Esophagus squamous epithelium (tissue), 5 donors: ENCODE measurements at regions not wholly inside any gene's neighbourhood (a gene's known extent, or its start where the extent isn't known, plus 50 kb on each side); places are given as distances from the start of the nearest gene placed in this dataset.
"Not testable (repeated sequence)": the region's sequence is repeated elsewhere in the genome, so short reads cannot be mapped to it uniquely, and the experiment has no call there.

ENCODE experiments used
- DNase-seq: peaks from one replicate; lab custom pipeline; 2025; lab: John Stamatoyannopoulos, UW
- H3K27ac ChIP-seq, 4 donors: fragments of 200-600 bp; sonication (generic); one replicate each; pipeline ENCODE4 v1.5.1; 2016 to 2019; ENCODE audit warnings: mild to moderate bottlenecking in 1 of 4
- H3K27me3 ChIP-seq, 4 donors: fragments of 200-600 bp; sonication (generic); 1 replicate in 3 of 4; 2 replicates in 1 of 4; pipeline versions ENCODE4 v1.5.1 to v1.6.0; 2017 to 2021; ENCODE audit warnings: antibody characterized with exemption in 1 of 4
- H3K36me3 ChIP-seq, 3 donors: fragments of 200-600 bp; sonication (generic); one replicate each; pipeline ENCODE4 v1.5.1; 2016 to 2019
- H3K4me1 ChIP-seq, 3 donors: fragments of 200-600 bp; sonication (generic); one replicate each; pipeline ENCODE4 v1.5.1; 2017 to 2019
- H3K4me3 ChIP-seq, 4 donors: fragments of 200-600 bp; sonication (generic); 1 replicate in 3 of 4; 2 replicates in 1 of 4; pipeline ENCODE4 v1.5.1; 2016 to 2019; ENCODE audit warnings: mild to moderate bottlenecking in 2 of 4, moderate library complexity in 1 of 4
- H3K9me3 ChIP-seq, 3 donors: fragments of 200-600 bp; sonication (generic); one replicate each; pipeline ENCODE4 v1.5.1; 2016 to 2019
- CTCF ChIP-seq, 6 experiments: fragments of 450-650 bp in 4 of 6; fragments of 200-600 bp in 2 of 6; sonication (generic) in 2 of 6; IDR thresholded peaks; one replicate each; pipeline ENCODE4 v1.5.1; 2016 to 2019; ENCODE audit warnings: antibody characterized with exemption in 6 of 6, mild to moderate bottlenecking in 4 of 6, moderate library complexity in 4 of 6
- POLR2A ChIP-seq, 4 donors: fragments of 450-650 bp; IDR thresholded peaks; one replicate each; pipeline ENCODE4 v1.6.1; 2017; ENCODE audit warnings: antibody characterized with exemption in 4 of 4, mild to moderate bottlenecking in 4 of 4, moderate library complexity in 3 of 4
- WGBS, 2 donors: methylation state at CpG; one replicate each; pipeline ENCODE4 v1.1.5; 2018; 5-methylcytosine and 5-hydroxymethylcytosine counted together
- intact Hi-C: fragments of 100-400 bp; cut with DNase I; formaldehyde crosslinking; loops from one replicate; pipeline ENCODE4 v1.15.0; 2022
- donor health status: DM: yes; HTN: yes; CAD: no.

- Histone ChIP-seq H3K27ac (no peak overlapping the region), H3K4me3 (no peak overlapping the region), H3K36me3 (no peaks in the 10 kb centered on the region), H3K4me1 (no peaks in the 10 kb centered on the region), H3K9me3 (no peaks in the 10 kb centered on the region), H3K27me3 (no peaks in the 10 kb centered on the region)
- no peak for DNase-seq
- TF ChIP-seq POLR2A (IDR thresholded peaks at IDR 0.05) = no peak
- TF ChIP-seq CTCF (IDR thresholded peaks at IDR 0.05) = no peak
- 82 to 85% methylated on average over 1 of the region's 1 CpG for WGBS, 2 donors
- intact Hi-C loops = no loop called here
These were observed 664.2 kb downstream of the TDRD15 start for GRCh38 chr2:21787941-21788340.

- DNase-seq, H3K4me3 ChIP-seq, H3K9me3 ChIP-seq, H3K4me1 ChIP-seq, H3K27ac ChIP-seq, H3K36me3 ChIP-seq, intact Hi-C loops, H3K27me3 ChIP-seq: not testable (repeated sequence)
- WGBS, 2 donors = 49 to 63% methylated on average over 6 of the region's 6 CpGs
These were observed 666.5 kb downstream of the TDRD15 start for GRCh38 chr2:21790311-21790710.

DNA sequence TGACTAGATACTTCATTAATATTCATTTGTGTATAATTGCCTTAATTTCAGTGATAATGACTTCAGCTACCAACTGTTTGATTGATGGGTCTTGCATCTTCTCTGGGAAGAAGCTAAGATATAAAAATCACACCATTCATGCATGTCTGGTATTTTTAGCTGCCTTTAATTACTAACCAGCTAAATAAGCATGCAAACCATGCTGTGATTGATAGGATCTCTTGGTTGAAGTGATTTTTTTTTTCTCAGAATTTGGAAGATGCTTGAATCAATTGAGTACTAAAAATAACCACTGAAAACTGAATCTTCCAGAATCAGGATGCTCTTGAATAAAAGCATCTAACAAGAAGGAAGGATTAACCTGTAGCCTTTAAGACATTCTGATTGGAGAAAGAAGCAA, 668.8 kb downstream of the TDRD15 start:
- Histone ChIP-seq H3K36me3 (no peaks in the 10 kb centered on the region), H3K4me1 (no peaks in the 10 kb centered on the region), H3K27ac (no peak overlapping the region), H3K9me3 (no peaks in the 10 kb centered on the region), H3K27me3 (no peaks in the 10 kb centered on the region), H3K4me3 (no peak overlapping the region)
- TF ChIP-seq CTCF (IDR thresholded peaks at IDR 0.05) (no peak), POLR2A (IDR thresholded peaks at IDR 0.05) (no peak)
- intact Hi-C loops = no loop called here
- no peak for DNase-seq

DNA sequence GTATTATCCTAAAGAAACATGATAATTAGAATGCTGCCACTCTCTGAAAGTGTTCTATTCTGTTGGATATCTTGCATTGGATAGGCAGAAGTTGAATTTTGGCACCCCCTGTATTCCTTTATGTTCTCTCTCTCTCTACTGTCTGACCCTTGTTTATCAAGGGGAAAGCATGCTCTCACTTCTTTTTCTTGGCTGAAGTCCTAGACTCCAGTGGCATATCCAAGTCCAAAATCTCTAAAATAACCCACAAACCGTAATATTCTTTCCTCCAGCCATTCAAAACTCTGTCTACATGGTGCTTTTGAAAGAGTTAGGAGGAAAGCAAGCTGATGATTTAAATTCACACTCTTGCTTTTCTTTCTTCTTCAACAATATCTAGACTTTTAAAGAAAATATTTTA, 669.7 kb downstream of the TDRD15 start:
- Histone ChIP-seq H3K27me3 (no peaks in the 10 kb centered on the region), H3K4me1 (no peaks in the 10 kb centered on the region), H3K27ac (no peak overlapping the region), H3K4me3 (no peak overlapping the region), H3K36me3 (no peaks in the 10 kb centered on the region), H3K9me3 (no peaks in the 10 kb centered on the region)
- TF ChIP-seq POLR2A (IDR thresholded peaks at IDR 0.05) (no peak), CTCF (IDR thresholded peaks at IDR 0.05) (no peak)
- no peak for DNase-seq
- 11 to 19% methylated on average over 1 of the region's 1 CpG for WGBS, 2 donors
- intact Hi-C loops = no loop called here

- Histone ChIP-seq H3K9me3 (no peaks in the 10 kb centered on the region), H3K4me1 (no peaks in the 10 kb centered on the region), H3K36me3 (no peaks in the 10 kb centered on the region), H3K27ac (no peak overlapping the region), H3K4me3 (no peak overlapping the region), H3K27me3 (no peaks in the 10 kb centered on the region)
- no peak for DNase-seq
- intact Hi-C loops = no loop called here
- TF ChIP-seq POLR2A (IDR thresholded peaks at IDR 0.05) = no peak
- no peak for TF ChIP-seq CTCF (IDR thresholded peaks at IDR 0.05)
- 66 to 77% methylated on average over 2 of the region's 2 CpGs for WGBS, 2 donors
These were observed 670.8 kb downstream of the TDRD15 start for GRCh38 chr2:21794611-21795010.

DNA sequence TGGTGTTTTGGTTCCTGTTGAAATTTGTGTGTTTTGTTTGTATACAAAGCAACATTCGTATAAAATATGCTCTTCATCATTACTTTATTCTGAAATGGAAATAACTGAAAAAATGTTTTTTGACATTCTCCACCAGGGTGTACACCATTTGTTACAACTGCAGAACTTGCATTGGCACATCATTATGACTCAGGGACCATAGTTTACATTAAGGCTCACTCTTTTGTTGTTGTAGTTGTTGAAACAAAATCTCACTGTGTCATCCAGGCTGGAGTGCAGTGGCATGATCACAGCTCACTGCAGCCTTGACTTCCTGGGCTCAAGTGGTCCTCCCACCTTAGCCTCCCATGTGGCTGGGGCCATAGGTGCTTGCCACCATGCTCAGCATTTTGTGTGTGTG, 676.6 kb downstream of the TDRD15 start:
- DNase-seq = no peak

More for the DNA sequence above, 676.6 kb downstream of the TDRD15 start:
- Histone ChIP-seq H3K9me3 (no peaks in the 10 kb centered on the region), H3K4me3 (no peak overlapping the region), H3K36me3 (no peaks in the 10 kb centered on the region), H3K4me1 (no peaks in the 10 kb centered on the region), H3K27me3 (no peaks in the 10 kb centered on the region), H3K27ac (no peak overlapping the region)
- TF ChIP-seq POLR2A (IDR thresholded peaks at IDR 0.05) (no peak), CTCF (IDR thresholded peaks at IDR 0.05) (no peak)
- intact Hi-C loops = no loop called here
- WGBS, 2 donors = 39 to 48% methylated on average over 1 of the region's 1 CpG
